Osteocyte (in vitro differentiated cells): ENCODE measurements at regions not wholly inside any gene's neighbourhood (a gene's known extent, or its start where the extent isn't known, plus 50 kb on each side); places are given as distances from the start of the nearest gene placed in this dataset.

Experiments used
- DNase-seq: peaks from one replicate; pipeline ENCODE4 v3.0.0; 2021; ENCODE audit warnings: mixed read lengths; ENCODE audit not compliant: unreplicated experiment; ENCODE audit errors: extremely low spot score
- H3K27ac Mint-ChIP-seq: one replicate; pipeline ENCODE4 v1.8.0; 2021; ENCODE audit warnings: mild to moderate bottlenecking, mixed read lengths; ENCODE audit not compliant: unreplicated experiment
- H3K27me3 Mint-ChIP-seq: one replicate; pipeline ENCODE4 v1.8.0; 2021; ENCODE audit warnings: mixed read lengths; ENCODE audit not compliant: unreplicated experiment
- H3K36me3 Mint-ChIP-seq: one replicate; pipeline ENCODE4 v1.8.0; 2021; ENCODE audit warnings: mixed read lengths; ENCODE audit not compliant: unreplicated experiment
- H3K4me1 Mint-ChIP-seq: one replicate; pipeline ENCODE4 v1.8.0; 2021; ENCODE audit warnings: mixed read lengths; ENCODE audit not compliant: unreplicated experiment
- H3K4me3 Mint-ChIP-seq: one replicate; pipeline ENCODE4 v1.8.0; 2021; ENCODE audit warnings: mild to moderate bottlenecking, moderate library complexity, mixed read lengths; ENCODE audit not compliant: unreplicated experiment
- H3K9me3 Mint-ChIP-seq: one replicate; pipeline ENCODE4 v1.8.0; 2021; ENCODE audit warnings: mixed read lengths; ENCODE audit not compliant: unreplicated experiment
- TF ChIP-seq, protein P1 (sequence below): fragments of 200-600 bp; sonication (generic); IDR thresholded peaks from 2 replicates; pipeline ENCODE4 v1.5.0; 2021; ENCODE audit warnings: antibody characterized with exemption, mild to moderate bottlenecking, moderate library complexity

GRCh38 chr18:51370996-51371395 lies 173.5 kb upstream of the MEX3C start:
- H3K27me3 Mint-ChIP-seq, result peaks cover 59% of the 10 kb centered on the region
- TF ChIP-seq, protein P1, sequence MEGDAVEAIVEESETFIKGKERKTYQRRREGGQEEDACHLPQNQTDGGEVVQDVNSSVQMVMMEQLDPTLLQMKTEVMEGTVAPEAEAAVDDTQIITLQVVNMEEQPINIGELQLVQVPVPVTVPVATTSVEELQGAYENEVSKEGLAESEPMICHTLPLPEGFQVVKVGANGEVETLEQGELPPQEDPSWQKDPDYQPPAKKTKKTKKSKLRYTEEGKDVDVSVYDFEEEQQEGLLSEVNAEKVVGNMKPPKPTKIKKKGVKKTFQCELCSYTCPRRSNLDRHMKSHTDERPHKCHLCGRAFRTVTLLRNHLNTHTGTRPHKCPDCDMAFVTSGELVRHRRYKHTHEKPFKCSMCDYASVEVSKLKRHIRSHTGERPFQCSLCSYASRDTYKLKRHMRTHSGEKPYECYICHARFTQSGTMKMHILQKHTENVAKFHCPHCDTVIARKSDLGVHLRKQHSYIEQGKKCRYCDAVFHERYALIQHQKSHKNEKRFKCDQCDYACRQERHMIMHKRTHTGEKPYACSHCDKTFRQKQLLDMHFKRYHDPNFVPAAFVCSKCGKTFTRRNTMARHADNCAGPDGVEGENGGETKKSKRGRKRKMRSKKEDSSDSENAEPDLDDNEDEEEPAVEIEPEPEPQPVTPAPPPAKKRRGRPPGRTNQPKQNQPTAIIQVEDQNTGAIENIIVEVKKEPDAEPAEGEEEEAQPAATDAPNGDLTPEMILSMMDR, result no peak
- no peak overlapping the region for H3K4me3 Mint-ChIP-seq
- H3K36me3 Mint-ChIP-seq, result peaks cover 4% of the 10 kb centered on the region
- H3K4me1 Mint-ChIP-seq, result no peaks in the 10 kb centered on the region
- peaks cover 14% of the 10 kb centered on the region for H3K9me3 Mint-ChIP-seq
- no peak overlapping the region for H3K27ac Mint-ChIP-seq
- no peak for DNase-seq

DNA sequence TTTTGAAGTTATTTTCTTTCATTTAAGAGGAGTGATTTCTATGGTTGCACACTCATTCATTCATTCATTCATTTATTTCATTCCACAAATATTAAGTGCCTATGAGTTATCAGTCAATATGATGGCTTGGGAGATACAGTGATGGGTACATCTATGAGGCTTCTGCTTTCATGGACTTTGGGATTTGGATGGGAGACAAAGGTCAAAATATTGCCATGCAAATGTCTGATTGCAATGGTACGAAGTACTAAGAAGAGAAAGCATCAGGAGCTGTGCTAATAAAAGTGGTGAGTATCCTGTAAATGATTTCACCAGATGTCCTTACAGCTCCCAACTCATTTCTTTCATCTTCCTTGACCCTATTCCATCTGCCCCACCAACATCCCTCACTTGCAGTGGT lies 174.4 kb upstream of the MEX3C start:
- no peaks in the 10 kb centered on the region for H3K4me1 Mint-ChIP-seq
- TF ChIP-seq, protein P1, result no peak
- no peak for DNase-seq
- H3K4me3 Mint-ChIP-seq, result no peak overlapping the region
- H3K27ac Mint-ChIP-seq, result no peak overlapping the region
- peaks cover 67% of the 10 kb centered on the region for H3K27me3 Mint-ChIP-seq
- H3K9me3 Mint-ChIP-seq, result peaks cover 14% of the 10 kb centered on the region
- H3K36me3 Mint-ChIP-seq, result peaks cover 4% of the 10 kb centered on the region

- TF ChIP-seq, protein P1, result no peak
- no peaks in the 10 kb centered on the region for H3K4me1 Mint-ChIP-seq
These were observed 184.6 kb upstream of the MEX3C start for GRCh38 chr18:51382081-51382480.

DNA sequence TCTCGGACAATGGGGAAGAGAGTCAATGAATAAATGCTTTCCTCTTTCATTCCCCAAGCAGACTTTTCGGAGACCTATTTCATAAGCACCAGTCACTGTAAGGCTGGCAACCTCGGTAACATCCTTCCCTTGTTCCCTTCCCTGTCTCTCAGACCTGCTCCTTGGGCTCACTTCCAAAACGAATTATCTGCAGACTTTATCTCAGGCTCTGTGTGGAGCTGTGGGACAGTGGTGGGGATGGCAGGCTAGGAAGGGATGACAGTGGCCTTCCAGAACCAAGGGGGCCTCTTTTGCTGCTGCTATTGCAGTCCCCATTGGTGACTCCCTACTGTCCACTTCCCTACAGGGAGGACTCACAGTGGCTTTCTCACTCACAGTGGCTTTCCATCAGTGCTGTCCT lies 185.6 kb upstream of the MEX3C start:
- H3K27ac Mint-ChIP-seq, result no peak overlapping the region
- H3K36me3 Mint-ChIP-seq, result no peaks in the 10 kb centered on the region
- no peaks in the 10 kb centered on the region for H3K4me1 Mint-ChIP-seq
- TF ChIP-seq, protein P1, result no peak
- H3K4me3 Mint-ChIP-seq, result no peak overlapping the region
- H3K9me3 Mint-ChIP-seq, result no peaks in the 10 kb centered on the region
- peaks cover 30% of the 10 kb centered on the region for H3K27me3 Mint-ChIP-seq
- DNase-seq, result no peak

More at GRCh38 chr18:51382081-51382480, 184.6 kb upstream of the MEX3C start:
- no peak for DNase-seq
- no peaks in the 10 kb centered on the region for H3K9me3 Mint-ChIP-seq
- H3K27ac Mint-ChIP-seq, result no peak overlapping the region
- peaks cover 24% of the 10 kb centered on the region for H3K27me3 Mint-ChIP-seq
- no peaks in the 10 kb centered on the region for H3K36me3 Mint-ChIP-seq
- H3K4me3 Mint-ChIP-seq, result no peak overlapping the region

DNA sequence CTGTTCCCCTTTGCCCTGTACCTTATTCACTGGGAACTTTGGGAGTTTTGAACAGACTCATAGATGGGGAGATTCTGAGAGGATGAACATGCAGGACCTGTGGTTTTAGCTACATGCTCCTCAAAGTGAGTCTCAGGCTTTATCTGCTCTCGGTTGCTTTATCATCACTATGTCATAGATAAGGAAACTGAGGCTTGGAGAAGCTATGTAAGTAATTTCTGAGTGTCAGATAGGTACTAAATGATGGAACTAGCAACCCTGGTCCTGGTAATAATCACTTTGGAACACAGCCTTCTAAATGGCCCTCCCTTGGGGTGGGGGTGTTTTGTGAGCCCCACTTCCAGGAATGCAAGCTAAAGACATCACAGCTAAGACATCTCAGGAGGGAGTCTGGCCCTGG lies 186.2 kb upstream of the MEX3C start:
- Mint-ChIP-seq H3K4me1 (no peaks in the 10 kb centered on the region), H3K27me3 (peaks cover 35% of the 10 kb centered on the region), H3K9me3 (no peaks in the 10 kb centered on the region), H3K27ac (no peak overlapping the region), H3K4me3 (no peak overlapping the region), H3K36me3 (no peaks in the 10 kb centered on the region)
- TF ChIP-seq, protein P1, result no peak
- no peak for DNase-seq
